Peyer's patch (tissue), 4 donors: ENCODE measurements at regions not wholly inside any gene's neighbourhood (a gene's known extent, or its start where the extent isn't known, plus 50 kb on each side); places are given as distances from the start of the nearest gene placed in this dataset.
"Not testable (repeated sequence)": the region's sequence is repeated elsewhere in the genome, so short reads cannot be mapped to it uniquely, and the experiment has no call there.

Source experiments
- POLR2A ChIP-seq, 2 donors: fragments of 450-650 bp; IDR thresholded peaks; one replicate each; pipeline ENCODE4 v1.5.1; 2017; ENCODE audit warnings: antibody characterized with exemption in 2 of 2, mild to moderate bottlenecking in 2 of 2, moderate library complexity in 2 of 2
- TF ChIP-seq, protein P1 (sequence below), 6 experiments: fragments of 450-650 bp in 4 of 6; fragments of 200-600 bp in 2 of 6; sonication (generic) in 1 of 6; IDR thresholded peaks; one replicate each; pipeline ENCODE4 v1.5.1; 2017 to 2019; ENCODE audit warnings: antibody characterized with exemption in 6 of 6, mild to moderate bottlenecking in 3 of 6, moderate library complexity in 1 of 6

DNA sequence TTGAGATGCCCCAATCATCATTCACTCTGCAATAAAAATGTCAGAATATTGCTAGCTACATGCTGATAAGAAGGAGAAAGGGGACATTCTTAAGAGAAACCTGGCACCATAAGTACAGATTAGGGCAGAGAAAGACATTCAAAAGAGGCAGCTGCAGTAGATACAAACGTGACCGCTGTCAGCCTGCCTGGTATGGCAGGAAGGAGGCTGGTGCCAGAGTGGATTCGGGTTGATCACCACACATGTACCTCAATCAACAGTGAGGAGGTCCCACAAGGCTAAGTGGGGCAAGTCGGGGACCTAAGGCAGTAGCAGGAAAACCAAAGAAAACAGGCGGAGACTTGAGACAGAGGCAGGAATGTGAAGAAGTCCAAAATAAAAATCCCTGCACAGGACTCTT lies 158.6 kb upstream of the FRG2B start:
- not testable (repeated sequence) for TF ChIP-seq POLR2A (IDR thresholded peaks at IDR 0.05)
- TF ChIP-seq, protein P1, sequence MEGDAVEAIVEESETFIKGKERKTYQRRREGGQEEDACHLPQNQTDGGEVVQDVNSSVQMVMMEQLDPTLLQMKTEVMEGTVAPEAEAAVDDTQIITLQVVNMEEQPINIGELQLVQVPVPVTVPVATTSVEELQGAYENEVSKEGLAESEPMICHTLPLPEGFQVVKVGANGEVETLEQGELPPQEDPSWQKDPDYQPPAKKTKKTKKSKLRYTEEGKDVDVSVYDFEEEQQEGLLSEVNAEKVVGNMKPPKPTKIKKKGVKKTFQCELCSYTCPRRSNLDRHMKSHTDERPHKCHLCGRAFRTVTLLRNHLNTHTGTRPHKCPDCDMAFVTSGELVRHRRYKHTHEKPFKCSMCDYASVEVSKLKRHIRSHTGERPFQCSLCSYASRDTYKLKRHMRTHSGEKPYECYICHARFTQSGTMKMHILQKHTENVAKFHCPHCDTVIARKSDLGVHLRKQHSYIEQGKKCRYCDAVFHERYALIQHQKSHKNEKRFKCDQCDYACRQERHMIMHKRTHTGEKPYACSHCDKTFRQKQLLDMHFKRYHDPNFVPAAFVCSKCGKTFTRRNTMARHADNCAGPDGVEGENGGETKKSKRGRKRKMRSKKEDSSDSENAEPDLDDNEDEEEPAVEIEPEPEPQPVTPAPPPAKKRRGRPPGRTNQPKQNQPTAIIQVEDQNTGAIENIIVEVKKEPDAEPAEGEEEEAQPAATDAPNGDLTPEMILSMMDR (IDR thresholded peaks at IDR 0.05): not testable (repeated sequence)
